ENCODE measurements at regions not wholly inside any gene's neighbourhood (a gene's known extent, or its start where the extent isn't known, plus 50 kb on each side); places are given as distances from the start of the nearest gene placed in this dataset.
A peak's percentile ranks its signal among the peaks of the same experiment; 100 is the strongest.

- no peak overlapping the region for H3K27ac ChIP-seq (ENCODE audit: low read depth, low read length)
- no peak for DNase-seq (ENCODE audit: low read depth in 4 of 6, low spot score in 6 of 6)
- no CpG with 5 or more reads among the region's 2 CpGs for WGBS (ENCODE audit: insufficient coverage)
- no peaks in the 10 kb centered on the region for H3K27me3 ChIP-seq (ENCODE audit: control insufficient read depth, insufficient read depth, low read length)
- H3K4me1 ChIP-seq (ENCODE audit: control insufficient read depth, insufficient read depth, low read length): peaks cover 24% of the 10 kb centered on the region
- no peaks in the 10 kb centered on the region for H3K36me3 ChIP-seq (ENCODE audit: control insufficient read depth, insufficient read depth, low read length)
- no peaks in the 10 kb centered on the region for H3K9me3 ChIP-seq (ENCODE audit: control insufficient read depth, insufficient read depth, low read length)
- no peak overlapping the region for H3K4me3 ChIP-seq (ENCODE audit: low read depth, low read length)
Observed at GRCh38 chr13:23990455-23990854, 93.2 kb upstream of the C1QTNF9B start.

GRCh38 chr13:23991119-23991518 is 93.8 kb upstream of the C1QTNF9B start:
- Histone ChIP-seq H3K9me3 (ENCODE audit: control insufficient read depth, insufficient read depth, low read length) (no peaks in the 10 kb centered on the region), H3K4me3 (ENCODE audit: low read depth, low read length) (no peak overlapping the region), H3K36me3 (ENCODE audit: control insufficient read depth, insufficient read depth, low read length) (no peaks in the 10 kb centered on the region), H3K27me3 (ENCODE audit: control insufficient read depth, insufficient read depth, low read length) (no peaks in the 10 kb centered on the region), H3K4me1 (ENCODE audit: control insufficient read depth, insufficient read depth, low read length) (peaks cover 24% of the 10 kb centered on the region), H3K27ac (ENCODE audit: low read depth, low read length) (no peak overlapping the region)
- 82% methylated on average over 3 of the region's 3 CpGs for WGBS (ENCODE audit: insufficient coverage)
- DNase-seq (ENCODE audit: low read depth in 4 of 6, low spot score in 6 of 6): no peak

- no peaks in the 10 kb centered on the region for H3K9me3 ChIP-seq (ENCODE audit: control insufficient read depth, insufficient read depth, low read length)
- WGBS (ENCODE audit: insufficient coverage): 45% methylated on average over 9 of the region's 12 CpGs
- no peaks in the 10 kb centered on the region for H3K27me3 ChIP-seq (ENCODE audit: control insufficient read depth, insufficient read depth, low read length)
- no peaks in the 10 kb centered on the region for H3K36me3 ChIP-seq (ENCODE audit: control insufficient read depth, insufficient read depth, low read length)
- peaks cover 24% of the 10 kb centered on the region for H3K4me1 ChIP-seq (ENCODE audit: control insufficient read depth, insufficient read depth, low read length)
- no peak overlapping the region for H3K4me3 ChIP-seq (ENCODE audit: low read depth, low read length)
- DNase-seq (ENCODE audit: low read depth in 4 of 6, low spot score in 6 of 6): peak in 5 of 6 donors; percentile 42 to 86 (median 57)
- H3K27ac ChIP-seq (ENCODE audit: low read depth, low read length): peak overlapping the region; percentile 61
Observed at GRCh38 chr13:23992781-23993679, 95.7 kb upstream of the C1QTNF9B start.

DNA sequence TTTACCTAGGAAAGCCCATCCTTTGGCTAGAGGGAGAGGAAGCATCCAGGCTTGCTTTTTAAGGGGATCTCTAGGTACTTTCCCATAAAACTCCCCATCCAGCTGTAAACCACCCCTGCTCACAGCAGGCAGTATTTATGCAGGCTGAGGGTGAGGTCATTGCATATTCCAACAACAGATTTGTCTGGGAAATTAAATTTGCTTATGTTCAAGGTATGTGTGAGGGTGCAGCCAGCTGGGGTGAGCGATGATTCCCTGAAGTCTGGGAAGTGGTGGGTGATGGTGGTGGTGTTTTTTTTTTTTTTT is 96.3 kb upstream of the C1QTNF9B start:
- no peaks in the 10 kb centered on the region for H3K27me3 ChIP-seq (ENCODE audit: control insufficient read depth, insufficient read depth, low read length)
- H3K4me3 ChIP-seq (ENCODE audit: low read depth, low read length): no peak overlapping the region
- no peak for DNase-seq (ENCODE audit: low read depth in 4 of 6, low spot score in 6 of 6)
- no peaks in the 10 kb centered on the region for H3K36me3 ChIP-seq (ENCODE audit: control insufficient read depth, insufficient read depth, low read length)
- peaks cover 24% of the 10 kb centered on the region for H3K4me1 ChIP-seq (ENCODE audit: control insufficient read depth, insufficient read depth, low read length)
- WGBS (ENCODE audit: insufficient coverage): 83% methylated on average over 1 of the region's 1 CpG
- peak overlapping the region; percentile 33 for H3K27ac ChIP-seq (ENCODE audit: low read depth, low read length)
- H3K9me3 ChIP-seq (ENCODE audit: control insufficient read depth, insufficient read depth, low read length): no peaks in the 10 kb centered on the region

DNA sequence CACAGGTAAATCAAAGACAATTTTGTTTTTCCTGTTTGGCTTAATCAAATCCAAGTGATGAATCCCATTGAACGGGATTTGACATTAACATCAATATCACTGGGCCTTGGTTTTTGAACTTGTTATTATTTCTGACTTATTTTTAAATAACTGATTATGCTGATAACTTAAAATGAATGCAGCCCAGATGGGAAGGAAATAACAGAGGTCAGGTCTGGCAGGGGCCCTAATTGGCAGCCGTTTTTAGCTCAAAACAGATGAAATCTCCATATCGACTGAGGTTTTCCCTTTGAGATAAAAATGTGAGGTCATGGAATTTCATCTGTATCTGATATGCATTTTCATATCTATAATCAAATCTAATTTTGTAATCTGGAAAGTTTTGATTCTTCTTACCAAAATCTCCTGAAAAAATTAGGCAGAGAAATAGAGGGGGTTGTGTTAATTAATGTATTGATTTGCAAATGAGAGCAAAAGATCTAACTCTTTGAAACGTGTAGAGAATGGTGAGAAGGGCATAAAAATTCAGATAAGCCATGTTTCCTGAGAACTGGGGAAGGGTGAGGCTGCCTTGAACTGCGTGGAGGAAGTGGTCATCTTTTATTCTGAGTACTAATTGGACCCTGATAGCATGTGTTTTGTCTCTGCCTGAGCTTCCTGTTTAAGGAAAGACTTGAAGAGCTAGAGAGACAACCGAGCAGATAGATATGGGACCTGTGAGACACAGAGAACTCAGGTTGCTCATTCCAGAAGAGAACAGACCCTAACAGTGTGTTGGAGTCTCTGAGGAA is 98.2 kb upstream of the C1QTNF9B start:
- H3K4me1 ChIP-seq (ENCODE audit: control insufficient read depth, insufficient read depth, low read length): peaks cover 29% of the 10 kb centered on the region
- H3K9me3 ChIP-seq (ENCODE audit: control insufficient read depth, insufficient read depth, low read length): no peaks in the 10 kb centered on the region
- 64% methylated on average over 3 of the region's 6 CpGs for WGBS (ENCODE audit: insufficient coverage)
- no peaks in the 10 kb centered on the region for H3K27me3 ChIP-seq (ENCODE audit: control insufficient read depth, insufficient read depth, low read length)
- no peak overlapping the region for H3K4me3 ChIP-seq (ENCODE audit: low read depth, low read length)
- no peaks in the 10 kb centered on the region for H3K36me3 ChIP-seq (ENCODE audit: control insufficient read depth, insufficient read depth, low read length)
- no peak overlapping the region for H3K27ac ChIP-seq (ENCODE audit: low read depth, low read length)
- no peak for DNase-seq (ENCODE audit: low read depth in 4 of 6, low spot score in 6 of 6)

DNA sequence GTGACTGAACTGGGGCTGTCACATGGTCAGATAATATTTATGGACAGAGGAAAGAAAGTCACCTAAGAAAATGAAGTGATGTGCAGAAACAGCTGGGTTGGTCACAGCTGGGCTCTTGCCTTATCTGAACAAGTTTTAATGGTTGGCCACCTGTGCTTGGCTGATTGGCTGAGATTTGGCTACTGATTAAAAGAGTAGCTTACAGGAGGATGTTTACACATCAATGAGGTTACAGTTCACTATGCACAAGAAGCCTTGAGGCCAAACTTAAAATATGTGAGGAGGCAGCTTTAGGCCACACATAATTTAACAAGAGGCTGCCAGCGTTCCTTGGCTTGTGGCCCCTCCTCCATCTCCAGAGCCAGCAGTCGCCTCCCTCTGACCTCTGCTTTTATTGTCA is 99.2 kb upstream of the C1QTNF9B start:
- no peaks in the 10 kb centered on the region for H3K27me3 ChIP-seq (ENCODE audit: control insufficient read depth, insufficient read depth, low read length)
- 93% methylated on average over 2 of the region's 2 CpGs for WGBS (ENCODE audit: insufficient coverage)
- DNase-seq (ENCODE audit: low read depth in 4 of 6, low spot score in 6 of 6): no peak
- no peak overlapping the region for H3K4me3 ChIP-seq (ENCODE audit: low read depth, low read length)
- peaks cover 28% of the 10 kb centered on the region for H3K4me1 ChIP-seq (ENCODE audit: control insufficient read depth, insufficient read depth, low read length)
- H3K27ac ChIP-seq (ENCODE audit: low read depth, low read length): no peak overlapping the region
- H3K9me3 ChIP-seq (ENCODE audit: control insufficient read depth, insufficient read depth, low read length): no peaks in the 10 kb centered on the region
- no peaks in the 10 kb centered on the region for H3K36me3 ChIP-seq (ENCODE audit: control insufficient read depth, insufficient read depth, low read length)

DNA sequence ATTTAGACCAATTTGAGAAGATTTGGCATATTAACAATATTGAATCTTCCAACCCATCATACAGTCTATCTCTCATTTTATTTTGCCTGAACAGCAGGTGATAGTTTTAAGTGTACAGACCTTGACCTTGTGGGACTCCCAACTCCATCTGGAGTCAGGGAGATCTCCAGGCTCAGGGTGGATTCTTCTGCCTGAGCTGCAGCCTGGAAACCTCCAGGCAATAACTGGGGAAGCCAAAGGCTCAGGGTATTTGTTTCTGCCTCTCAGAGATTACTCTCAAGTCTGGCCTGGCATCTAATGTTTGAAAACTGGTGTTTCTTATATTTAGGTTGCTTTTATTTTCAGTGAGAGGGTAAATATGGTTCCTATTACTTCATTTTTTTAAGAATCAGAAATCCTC is 102.1 kb upstream of the C1QTNF9B start:
- Histone ChIP-seq H3K4me1 (ENCODE audit: control insufficient read depth, insufficient read depth, low read length) (peaks cover 10% of the 10 kb centered on the region), H3K4me3 (ENCODE audit: low read depth, low read length) (no peak overlapping the region), H3K9me3 (ENCODE audit: control insufficient read depth, insufficient read depth, low read length) (no peaks in the 10 kb centered on the region), H3K27me3 (ENCODE audit: control insufficient read depth, insufficient read depth, low read length) (no peaks in the 10 kb centered on the region), H3K36me3 (ENCODE audit: control insufficient read depth, insufficient read depth, low read length) (no peaks in the 10 kb centered on the region), H3K27ac (ENCODE audit: low read depth, low read length) (no peak overlapping the region)
- DNase-seq (ENCODE audit: low read depth in 4 of 6, low spot score in 6 of 6): no peak

- peaks cover 14% of the 10 kb centered on the region for H3K4me1 ChIP-seq (ENCODE audit: control insufficient read depth, insufficient read depth, low read length)
- no peak overlapping the region for H3K4me3 ChIP-seq (ENCODE audit: low read depth, low read length)
- 92% methylated on average over 14 of the region's 16 CpGs for WGBS (ENCODE audit: insufficient coverage)
- H3K9me3 ChIP-seq (ENCODE audit: control insufficient read depth, insufficient read depth, low read length): no peaks in the 10 kb centered on the region
- H3K27me3 ChIP-seq (ENCODE audit: control insufficient read depth, insufficient read depth, low read length): no peaks in the 10 kb centered on the region
- peaks cover 3% of the 10 kb centered on the region for H3K36me3 ChIP-seq (ENCODE audit: control insufficient read depth, insufficient read depth, low read length)
- no peak overlapping the region for H3K27ac ChIP-seq (ENCODE audit: low read depth, low read length)
- no peak for DNase-seq (ENCODE audit: low read depth in 4 of 6, low spot score in 6 of 6)
Observed at GRCh38 chr13:24002206-24002815, 105.0 kb upstream of the C1QTNF9B start.

DNA sequence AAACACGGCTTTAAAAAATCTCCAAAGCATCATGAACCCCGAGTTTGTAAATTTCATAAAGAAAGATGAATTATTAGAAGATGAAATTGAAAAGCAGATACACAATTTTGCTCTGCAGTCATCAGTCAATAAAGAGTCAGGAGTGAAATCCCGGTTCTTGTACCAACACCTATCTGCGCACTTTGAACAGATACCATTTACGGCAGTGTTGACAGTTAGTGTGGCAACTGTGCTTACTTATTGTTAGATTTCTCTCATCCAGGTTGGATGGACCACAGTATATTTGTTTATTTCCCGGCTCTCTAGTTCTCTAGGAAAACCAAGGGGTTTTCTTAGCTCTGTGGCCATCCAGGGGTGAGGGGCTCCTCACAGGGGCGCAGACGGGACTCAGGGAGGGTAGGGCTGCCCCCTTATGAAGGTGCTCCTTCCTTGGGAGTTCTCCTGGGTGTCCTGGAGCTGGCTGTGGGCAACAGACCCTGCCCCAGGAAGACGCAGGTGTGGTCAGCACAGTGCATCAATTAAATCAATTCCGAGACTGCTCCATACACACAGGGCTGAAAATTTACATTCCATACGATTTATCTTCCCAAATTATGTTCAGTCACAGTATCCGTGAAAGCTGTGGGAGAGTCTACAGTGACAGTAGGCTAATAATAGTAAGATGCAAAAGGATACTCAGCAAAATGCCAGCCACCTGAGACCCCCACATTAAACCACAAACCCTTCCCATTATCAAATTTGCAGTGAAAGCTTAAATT is 107.0 kb upstream of the C1QTNF9B start:
- Histone ChIP-seq H3K27me3 (ENCODE audit: control insufficient read depth, insufficient read depth, low read length) (no peaks in the 10 kb centered on the region), H3K36me3 (ENCODE audit: control insufficient read depth, insufficient read depth, low read length) (peaks cover 3% of the 10 kb centered on the region), H3K9me3 (ENCODE audit: control insufficient read depth, insufficient read depth, low read length) (no peaks in the 10 kb centered on the region), H3K4me1 (ENCODE audit: control insufficient read depth, insufficient read depth, low read length) (peaks cover 22% of the 10 kb centered on the region), H3K4me3 (ENCODE audit: low read depth, low read length) (no peak overlapping the region), H3K27ac (ENCODE audit: low read depth, low read length) (no peak overlapping the region)
- DNase-seq (ENCODE audit: low read depth in 4 of 6, low spot score in 6 of 6): no peak
- 73% methylated on average over 7 of the region's 12 CpGs for WGBS (ENCODE audit: insufficient coverage)

Data from spinal cord (tissue), 9 donors.